Esophagus squamous epithelium (tissue), 5 donors: ENCODE measurements at regions not wholly inside any gene's neighbourhood (a gene's known extent, or its start where the extent isn't known, plus 50 kb on each side); places are given as distances from the start of the nearest gene placed in this dataset.
"Not testable (repeated sequence)": the region's sequence is repeated elsewhere in the genome, so short reads cannot be mapped to it uniquely, and the experiment has no call there.

ENCODE experiments used
- DNase-seq: peaks from one replicate; lab custom pipeline; 2025; lab: John Stamatoyannopoulos, UW
- H3K27ac ChIP-seq, 4 donors: fragments of 200-600 bp; sonication (generic); one replicate each; pipeline ENCODE4 v1.5.1; 2016 to 2019; ENCODE audit warnings: mild to moderate bottlenecking in 1 of 4
- H3K27me3 ChIP-seq, 4 donors: fragments of 200-600 bp; sonication (generic); 1 replicate in 3 of 4; 2 replicates in 1 of 4; pipeline versions ENCODE4 v1.5.1 to v1.6.0; 2017 to 2021; ENCODE audit warnings: antibody characterized with exemption in 1 of 4
- H3K36me3 ChIP-seq, 3 donors: fragments of 200-600 bp; sonication (generic); one replicate each; pipeline ENCODE4 v1.5.1; 2016 to 2019
- H3K4me1 ChIP-seq, 3 donors: fragments of 200-600 bp; sonication (generic); one replicate each; pipeline ENCODE4 v1.5.1; 2017 to 2019
- H3K4me3 ChIP-seq, 4 donors: fragments of 200-600 bp; sonication (generic); 1 replicate in 3 of 4; 2 replicates in 1 of 4; pipeline ENCODE4 v1.5.1; 2016 to 2019; ENCODE audit warnings: mild to moderate bottlenecking in 2 of 4, moderate library complexity in 1 of 4
- H3K9me3 ChIP-seq, 3 donors: fragments of 200-600 bp; sonication (generic); one replicate each; pipeline ENCODE4 v1.5.1; 2016 to 2019
- POLR2A ChIP-seq, 4 donors: fragments of 450-650 bp; IDR thresholded peaks; one replicate each; pipeline ENCODE4 v1.6.1; 2017; ENCODE audit warnings: antibody characterized with exemption in 4 of 4, mild to moderate bottlenecking in 4 of 4, moderate library complexity in 3 of 4
- WGBS, 2 donors: methylation state at CpG; one replicate each; pipeline ENCODE4 v1.1.5; 2018; 5-methylcytosine and 5-hydroxymethylcytosine counted together
- intact Hi-C: fragments of 100-400 bp; cut with DNase I; formaldehyde crosslinking; loops from one replicate; pipeline ENCODE4 v1.15.0; 2022
- TF ChIP-seq, protein P1 (sequence below), 6 experiments: fragments of 450-650 bp in 4 of 6; fragments of 200-600 bp in 2 of 6; sonication (generic) in 2 of 6; IDR thresholded peaks; one replicate each; pipeline ENCODE4 v1.5.1; 2016 to 2019; ENCODE audit warnings: antibody characterized with exemption in 6 of 6, mild to moderate bottlenecking in 4 of 6, moderate library complexity in 4 of 6
- donor health status: DM: yes; HTN: yes; CAD: no.

DNA sequence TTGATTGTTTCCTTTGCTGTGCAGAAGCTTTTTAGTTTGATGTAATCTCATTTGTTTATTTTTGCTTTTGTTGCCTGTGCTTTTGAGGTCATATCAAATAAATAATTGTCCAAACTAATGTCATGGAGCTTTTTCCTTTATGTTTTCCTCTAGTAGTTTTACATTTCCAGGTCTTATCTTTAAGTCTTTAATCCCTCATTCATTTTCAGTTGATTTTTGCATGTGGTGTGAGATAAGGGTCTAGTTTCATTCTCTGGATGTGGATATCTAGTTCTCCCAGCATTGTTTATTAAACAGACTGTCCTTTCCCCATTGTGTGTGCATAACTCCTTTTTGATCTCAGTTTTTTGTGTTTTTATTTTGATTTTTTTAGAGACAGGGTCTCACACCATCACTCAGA, 179.1 kb upstream of the STK26 start:
- Histone ChIP-seq H3K4me1 (peaks cover 0 to 6% (median 0%) of the 10 kb centered on the region in 3 donors), H3K36me3 (no peaks in the 10 kb centered on the region), H3K9me3 (no peaks in the 10 kb centered on the region), H3K4me3 (no peak overlapping the region), H3K27me3 (no peaks in the 10 kb centered on the region), H3K27ac (no peak overlapping the region)
- intact Hi-C loops, result no loop called here
- no peak for TF ChIP-seq POLR2A (IDR thresholded peaks at IDR 0.05)
- TF ChIP-seq, protein P1, sequence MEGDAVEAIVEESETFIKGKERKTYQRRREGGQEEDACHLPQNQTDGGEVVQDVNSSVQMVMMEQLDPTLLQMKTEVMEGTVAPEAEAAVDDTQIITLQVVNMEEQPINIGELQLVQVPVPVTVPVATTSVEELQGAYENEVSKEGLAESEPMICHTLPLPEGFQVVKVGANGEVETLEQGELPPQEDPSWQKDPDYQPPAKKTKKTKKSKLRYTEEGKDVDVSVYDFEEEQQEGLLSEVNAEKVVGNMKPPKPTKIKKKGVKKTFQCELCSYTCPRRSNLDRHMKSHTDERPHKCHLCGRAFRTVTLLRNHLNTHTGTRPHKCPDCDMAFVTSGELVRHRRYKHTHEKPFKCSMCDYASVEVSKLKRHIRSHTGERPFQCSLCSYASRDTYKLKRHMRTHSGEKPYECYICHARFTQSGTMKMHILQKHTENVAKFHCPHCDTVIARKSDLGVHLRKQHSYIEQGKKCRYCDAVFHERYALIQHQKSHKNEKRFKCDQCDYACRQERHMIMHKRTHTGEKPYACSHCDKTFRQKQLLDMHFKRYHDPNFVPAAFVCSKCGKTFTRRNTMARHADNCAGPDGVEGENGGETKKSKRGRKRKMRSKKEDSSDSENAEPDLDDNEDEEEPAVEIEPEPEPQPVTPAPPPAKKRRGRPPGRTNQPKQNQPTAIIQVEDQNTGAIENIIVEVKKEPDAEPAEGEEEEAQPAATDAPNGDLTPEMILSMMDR (IDR thresholded peaks at IDR 0.05), result no peak
- DNase-seq, result no peak

DNA sequence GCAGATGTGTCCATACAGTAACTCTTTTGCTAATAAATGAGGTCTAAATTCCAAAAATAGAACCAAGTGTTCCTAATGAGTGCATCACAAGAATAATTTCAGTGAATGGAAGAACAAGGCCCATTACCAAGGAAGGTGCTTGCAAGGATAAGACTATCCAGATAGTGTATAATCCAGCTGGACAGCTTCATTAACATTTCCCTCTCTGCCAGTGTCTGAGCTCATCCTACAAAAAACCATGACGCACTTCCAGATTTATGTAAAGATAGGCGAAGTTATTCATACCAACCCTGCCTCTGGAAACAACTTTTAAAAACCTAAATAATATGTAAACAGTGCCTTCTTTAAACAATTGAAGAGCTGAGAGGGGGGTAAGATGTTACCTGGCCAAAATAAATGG, 177.9 kb upstream of the STK26 start:
- H3K9me3 ChIP-seq, result no peaks in the 10 kb centered on the region
- intact Hi-C loops, result no loop called here
- no peak for TF ChIP-seq POLR2A (IDR thresholded peaks at IDR 0.05)
- TF ChIP-seq, protein P1 (IDR thresholded peaks at IDR 0.05), result no peak
- H3K4me1 ChIP-seq, result peaks cover 0 to 6% (median 0%) of the 10 kb centered on the region in 3 donors
- H3K27me3 ChIP-seq, result no peaks in the 10 kb centered on the region
- no peaks in the 10 kb centered on the region for H3K36me3 ChIP-seq
- DNase-seq, result no peak
- no peak overlapping the region for H3K27ac ChIP-seq
- no peak overlapping the region for H3K4me3 ChIP-seq
- 73% methylated on average over 2 of the region's 2 CpGs; no CpG with 5 or more reads in 1 of the 2 donors for WGBS, 2 donors

DNA sequence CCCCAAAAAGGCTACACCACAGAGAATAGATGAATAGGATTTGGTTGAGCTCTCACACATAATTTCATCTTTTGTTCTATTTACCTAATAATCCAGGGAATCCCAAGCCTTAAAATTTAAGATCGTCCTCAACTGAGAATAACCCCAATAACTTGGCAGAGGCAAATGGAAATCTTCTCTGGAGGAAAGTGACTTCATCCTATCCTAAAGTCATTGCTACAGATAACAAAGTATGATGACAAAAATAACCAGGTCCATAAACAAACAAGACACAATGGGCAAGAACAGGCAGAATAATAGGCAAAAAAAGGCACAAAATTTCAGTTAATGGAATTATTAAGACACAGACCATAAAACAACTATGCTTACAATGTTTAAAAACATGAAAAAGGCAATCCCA, 177.3 kb upstream of the STK26 start:
- no peak for TF ChIP-seq POLR2A (IDR thresholded peaks at IDR 0.05)
- TF ChIP-seq, protein P1 (IDR thresholded peaks at IDR 0.05), result no peak
- no peaks in the 10 kb centered on the region for H3K36me3 ChIP-seq
- 25 to 57% methylated on average over 1 of the region's 1 CpG for WGBS, 2 donors
- no peak overlapping the region for H3K27ac ChIP-seq
- intact Hi-C loops, result no loop called here
- peaks cover 0 to 6% (median 0%) of the 10 kb centered on the region in 3 donors for H3K4me1 ChIP-seq
- DNase-seq, result no peak
- H3K9me3 ChIP-seq, result no peaks in the 10 kb centered on the region
- no peak overlapping the region for H3K4me3 ChIP-seq
- no peaks in the 10 kb centered on the region for H3K27me3 ChIP-seq

DNA sequence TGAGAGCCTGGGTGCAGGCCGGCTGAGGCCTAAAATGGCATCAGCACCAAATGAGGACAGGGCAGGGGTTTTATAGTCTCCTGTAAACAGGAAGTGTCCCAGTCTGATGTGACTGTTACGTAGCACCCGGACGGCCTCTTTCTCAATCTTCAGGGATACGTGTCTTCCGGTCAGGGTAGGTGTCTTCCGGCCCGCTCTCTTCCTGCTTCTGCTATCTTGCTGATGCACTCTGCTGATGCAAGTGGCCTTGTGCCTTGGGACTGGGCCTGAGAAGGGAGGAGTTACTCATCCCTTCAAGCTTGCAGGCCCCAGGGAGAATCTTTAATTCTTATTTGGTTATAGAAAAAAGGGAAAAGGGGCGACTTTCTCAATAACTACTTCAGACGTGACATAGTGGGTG, 172.1 kb upstream of the STK26 start:
- H3K9me3 ChIP-seq, H3K36me3 ChIP-seq, intact Hi-C loops, DNase-seq, H3K27me3 ChIP-seq, H3K27ac ChIP-seq, H3K4me3 ChIP-seq, H3K4me1 ChIP-seq: not testable (repeated sequence)
- WGBS, 2 donors, result 81 to 84% methylated on average over 7 to 9 of the region's 10 CpGs

DNA sequence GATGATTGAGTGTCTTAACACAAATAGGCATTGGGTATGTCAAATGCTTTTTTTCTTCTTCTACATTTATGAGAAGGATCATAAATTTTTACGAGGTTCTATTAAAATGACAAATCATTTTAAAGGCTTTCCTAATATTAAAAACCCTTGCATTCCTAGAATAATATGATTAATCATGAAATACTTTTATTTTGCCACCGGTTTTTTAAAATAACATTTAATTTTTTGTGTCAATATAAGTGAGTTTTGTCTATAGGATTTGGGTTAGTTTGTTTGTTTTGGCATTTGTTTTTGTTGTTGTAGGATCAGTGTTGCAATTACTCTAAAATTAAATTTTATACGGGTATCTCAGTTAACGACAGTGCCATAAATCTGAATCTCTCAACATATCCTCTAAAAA, 169.7 kb upstream of the STK26 start:
- H3K9me3 ChIP-seq, result no peaks in the 10 kb centered on the region
- TF ChIP-seq, protein P1 (IDR thresholded peaks at IDR 0.05), result no peak
- no peak for TF ChIP-seq POLR2A (IDR thresholded peaks at IDR 0.05)
- DNase-seq, result no peak
- intact Hi-C loops, result no loop called here
- H3K36me3 ChIP-seq, result no peaks in the 10 kb centered on the region
- no peak overlapping the region for H3K4me3 ChIP-seq
- H3K27me3 ChIP-seq, result no peaks in the 10 kb centered on the region
- H3K27ac ChIP-seq, result no peak overlapping the region
- no peaks in the 10 kb centered on the region for H3K4me1 ChIP-seq
- 67 to 69% methylated on average over 4 of the region's 4 CpGs for WGBS, 2 donors

DNA sequence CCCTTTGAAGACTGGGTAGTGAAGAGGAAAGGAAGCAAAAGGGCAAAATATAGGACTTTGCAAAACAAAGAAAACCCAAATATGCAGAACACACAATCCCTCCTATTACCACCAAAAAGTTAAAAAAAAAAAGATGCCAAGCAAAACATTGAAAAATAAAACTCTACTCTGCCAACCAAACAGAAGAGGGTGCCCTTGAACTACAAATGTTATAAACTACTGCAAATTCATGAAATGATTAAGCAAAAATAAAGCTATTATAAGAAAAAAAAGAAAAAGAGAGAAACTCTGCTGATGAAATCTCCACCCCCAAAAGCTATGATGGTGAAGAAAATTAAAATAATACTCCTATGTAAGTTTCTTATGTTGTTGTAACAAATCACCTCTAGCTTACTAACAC, 168.5 kb upstream of the STK26 start:
- H3K27ac ChIP-seq, result no peak overlapping the region
- H3K9me3 ChIP-seq, result no peaks in the 10 kb centered on the region
- TF ChIP-seq POLR2A (IDR thresholded peaks at IDR 0.05), result no peak
- TF ChIP-seq, protein P1 (IDR thresholded peaks at IDR 0.05), result no peak
- H3K36me3 ChIP-seq, result no peaks in the 10 kb centered on the region
- H3K4me1 ChIP-seq, result no peaks in the 10 kb centered on the region
- no peak overlapping the region for H3K4me3 ChIP-seq
- H3K27me3 ChIP-seq, result no peaks in the 10 kb centered on the region
- DNase-seq, result no peak
- intact Hi-C loops, result no loop called here
